ENCODE measurements at regions not wholly inside any gene's neighbourhood (a gene's known extent, or its start where the extent isn't known, plus 50 kb on each side); places are given as distances from the start of the nearest gene placed in this dataset.
A peak's percentile ranks its signal among the peaks of the same experiment; 100 is the strongest.
"Not testable (repeated sequence)": the region's sequence is repeated elsewhere in the genome, so short reads cannot be mapped to it uniquely, and the experiment has no call there.

DNA sequence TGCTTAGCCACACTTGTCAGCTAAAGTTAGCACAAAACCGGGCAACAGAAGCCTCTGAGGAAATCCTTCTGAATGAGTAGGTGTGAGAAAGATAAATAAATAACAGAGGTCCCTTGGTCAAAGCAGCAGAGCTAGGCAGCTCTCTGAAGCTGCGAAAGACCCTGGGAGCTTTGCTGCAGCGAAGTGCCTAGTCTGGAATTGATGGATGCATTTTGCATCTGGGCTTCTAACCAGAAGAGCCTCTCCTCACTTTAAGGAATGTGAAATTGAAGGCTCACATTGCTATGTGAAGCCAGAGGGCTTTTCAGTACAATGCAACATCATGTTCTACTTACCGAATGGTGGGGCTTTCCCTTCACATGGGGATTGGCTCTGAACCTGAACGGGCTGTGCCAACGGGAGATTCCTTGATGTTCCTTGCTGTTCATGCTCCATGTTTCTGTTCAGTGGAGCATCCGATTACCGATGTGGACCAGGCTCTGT is 274.6 kb downstream of the HS3ST3B1 start:
- Mint-ChIP-seq H3K27me3 (ENCODE audit: low read depth in 2 of 2) (peaks cover 0 to 5% of the 10 kb centered on the region in 2 donors), H3K4me1 (no peaks in the 10 kb centered on the region), H3K36me3 (no peaks in the 10 kb centered on the region), H3K27ac (no peak overlapping the region), H3K4me3 (no peak overlapping the region), H3K9me3 (no peaks in the 10 kb centered on the region)
- no peaks in the 10 kb centered on the region for H3K36me3 ChIP-seq (ENCODE audit: control insufficient read depth, insufficient read depth, low read length)
- no peaks in the 10 kb centered on the region for H3K27me3 ChIP-seq (ENCODE audit: control insufficient read depth, insufficient read depth, low read length)
- TF ChIP-seq, protein P1, sequence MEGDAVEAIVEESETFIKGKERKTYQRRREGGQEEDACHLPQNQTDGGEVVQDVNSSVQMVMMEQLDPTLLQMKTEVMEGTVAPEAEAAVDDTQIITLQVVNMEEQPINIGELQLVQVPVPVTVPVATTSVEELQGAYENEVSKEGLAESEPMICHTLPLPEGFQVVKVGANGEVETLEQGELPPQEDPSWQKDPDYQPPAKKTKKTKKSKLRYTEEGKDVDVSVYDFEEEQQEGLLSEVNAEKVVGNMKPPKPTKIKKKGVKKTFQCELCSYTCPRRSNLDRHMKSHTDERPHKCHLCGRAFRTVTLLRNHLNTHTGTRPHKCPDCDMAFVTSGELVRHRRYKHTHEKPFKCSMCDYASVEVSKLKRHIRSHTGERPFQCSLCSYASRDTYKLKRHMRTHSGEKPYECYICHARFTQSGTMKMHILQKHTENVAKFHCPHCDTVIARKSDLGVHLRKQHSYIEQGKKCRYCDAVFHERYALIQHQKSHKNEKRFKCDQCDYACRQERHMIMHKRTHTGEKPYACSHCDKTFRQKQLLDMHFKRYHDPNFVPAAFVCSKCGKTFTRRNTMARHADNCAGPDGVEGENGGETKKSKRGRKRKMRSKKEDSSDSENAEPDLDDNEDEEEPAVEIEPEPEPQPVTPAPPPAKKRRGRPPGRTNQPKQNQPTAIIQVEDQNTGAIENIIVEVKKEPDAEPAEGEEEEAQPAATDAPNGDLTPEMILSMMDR (IDR thresholded peaks at IDR 0.05): no peak
- H3K4me1 ChIP-seq (ENCODE audit: control insufficient read depth, insufficient read depth, low read length): no peaks in the 10 kb centered on the region
- no peak overlapping the region for H3K27ac ChIP-seq (ENCODE audit: low read length)
- WGBS (ENCODE audit: insufficient coverage): 88% methylated on average over 8 of the region's 8 CpGs
- H3K4me3 ChIP-seq (ENCODE audit: low read length): no peak overlapping the region
- ATAC-seq (no peak), DNase-seq (no peak)
- intact Hi-C loops (cut with micrococcal nuclease): no loop called here
- no peaks in the 10 kb centered on the region for H3K9me3 ChIP-seq (ENCODE audit: control insufficient read depth, insufficient read depth, low read length)

DNA sequence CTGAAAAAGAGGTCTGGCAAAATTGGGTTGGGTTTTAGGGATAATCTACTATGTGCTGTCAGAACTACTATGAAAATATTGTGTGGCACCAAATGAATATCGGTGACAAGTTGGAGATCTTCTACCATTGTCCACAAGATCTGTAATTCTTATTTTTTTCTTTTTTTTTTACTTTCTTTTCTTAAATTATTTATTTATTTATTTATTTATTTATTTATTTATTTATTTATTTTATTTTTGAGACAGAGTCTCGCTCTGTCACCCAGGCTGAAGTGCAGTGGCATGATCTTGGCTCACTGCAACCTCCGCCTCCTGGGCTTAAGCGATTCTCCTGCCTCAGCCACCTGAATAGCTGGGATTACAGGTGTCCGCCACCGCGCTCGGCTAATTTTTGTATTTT is 259.4 kb downstream of the HS3ST3B1 start:
- H3K9me3 Mint-ChIP-seq; H3K27me3 Mint-ChIP-seq (ENCODE audit: low read depth in 2 of 2); H3K27me3 ChIP-seq (ENCODE audit: control insufficient read depth, insufficient read depth, low read length); H3K36me3 Mint-ChIP-seq; H3K36me3 ChIP-seq (ENCODE audit: control insufficient read depth, insufficient read depth, low read length); H3K4me3 ChIP-seq (ENCODE audit: low read length); intact Hi-C loops (cut with micrococcal nuclease); H3K27ac ChIP-seq (ENCODE audit: low read length); H3K9me3 ChIP-seq (ENCODE audit: control insufficient read depth, insufficient read depth, low read length); ATAC-seq; H3K4me1 ChIP-seq (ENCODE audit: control insufficient read depth, insufficient read depth, low read length); DNase-seq: not testable (repeated sequence)
- Mint-ChIP-seq H3K4me1 (peaks cover 17 to 21% of the 10 kb centered on the region in 2 donors), H3K4me3 (peak overlapping the region; percentile 2), H3K27ac (peak overlapping the region in 1 of 2 donors; percentile 8)
- 98% methylated on average over 7 of the region's 8 CpGs for WGBS (ENCODE audit: insufficient coverage)

DNA sequence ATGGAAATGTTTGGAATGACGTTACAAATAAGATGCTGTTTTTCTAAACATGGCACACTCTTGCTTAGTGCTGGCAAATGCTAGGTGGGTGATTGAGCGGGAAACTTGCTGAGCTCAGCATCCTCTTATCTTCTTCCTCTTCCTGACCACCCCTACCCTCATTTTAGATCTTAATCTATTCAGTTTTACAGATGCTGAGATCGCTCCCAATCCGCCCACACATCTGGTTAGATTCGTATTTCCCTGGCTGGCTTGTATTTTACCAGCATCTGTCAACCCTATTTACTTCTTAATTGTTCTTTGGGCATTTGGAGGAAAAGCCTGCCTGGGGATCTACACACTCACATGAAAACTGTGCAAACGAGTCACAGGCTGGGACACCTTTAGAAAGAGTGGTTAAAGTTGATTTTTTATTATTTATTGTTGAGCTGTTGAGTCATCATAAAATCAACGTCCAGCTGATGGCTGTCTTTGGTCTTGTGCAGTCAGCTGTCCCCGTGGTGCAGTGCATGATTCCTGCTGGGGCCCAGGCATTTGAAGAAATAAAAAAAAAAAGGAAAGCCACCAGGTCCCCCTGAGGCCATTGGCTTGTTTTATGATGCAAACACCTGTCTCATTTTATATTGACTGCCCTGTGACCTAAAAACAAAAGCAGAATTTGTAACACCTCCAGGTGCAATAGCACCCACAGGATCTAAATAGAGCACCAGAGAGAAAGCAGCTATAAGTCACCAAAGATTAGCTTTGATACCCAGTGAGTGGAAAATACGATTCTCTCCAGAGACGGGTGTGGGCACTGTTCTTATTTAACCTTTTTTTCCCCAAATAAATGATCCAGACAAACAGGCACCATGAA is 258.6 kb downstream of the HS3ST3B1 start:
- H3K4me3 Mint-ChIP-seq: peak overlapping the region; percentile 7
- H3K4me1 ChIP-seq (ENCODE audit: control insufficient read depth, insufficient read depth, low read length): peaks cover 6% of the 10 kb centered on the region
- no peaks in the 10 kb centered on the region for H3K27me3 ChIP-seq (ENCODE audit: control insufficient read depth, insufficient read depth, low read length)
- H3K27me3 Mint-ChIP-seq (ENCODE audit: low read depth in 2 of 2): peaks cover 0 to 9% of the 10 kb centered on the region in 2 donors
- H3K9me3 ChIP-seq (ENCODE audit: control insufficient read depth, insufficient read depth, low read length): no peaks in the 10 kb centered on the region
- 22% methylated on average over 10 of the region's 10 CpGs for WGBS (ENCODE audit: insufficient coverage)
- H3K36me3 Mint-ChIP-seq: no peaks in the 10 kb centered on the region
- no peak for DNase-seq
- peak; percentile 77 to 96 (median 89) for ATAC-seq
- H3K36me3 ChIP-seq (ENCODE audit: control insufficient read depth, insufficient read depth, low read length): no peaks in the 10 kb centered on the region
- peaks cover 17 to 21% of the 10 kb centered on the region in 2 donors for H3K4me1 Mint-ChIP-seq
- TF ChIP-seq, protein P1 (IDR thresholded peaks at IDR 0.05): no peak
- intact Hi-C loops (cut with micrococcal nuclease): loop anchor here (1.0 to 10.0 kb wide), 2 partner anchors 131 to 255 kb away; partner anchors contain the start of gene HS3ST3B1
- no peak overlapping the region for H3K4me3 ChIP-seq (ENCODE audit: low read length)
- H3K9me3 Mint-ChIP-seq: no peaks in the 10 kb centered on the region
- H3K27ac ChIP-seq (ENCODE audit: low read length): no peak overlapping the region
- H3K27ac Mint-ChIP-seq: peak overlapping the region; percentile 8 to 67

DNA sequence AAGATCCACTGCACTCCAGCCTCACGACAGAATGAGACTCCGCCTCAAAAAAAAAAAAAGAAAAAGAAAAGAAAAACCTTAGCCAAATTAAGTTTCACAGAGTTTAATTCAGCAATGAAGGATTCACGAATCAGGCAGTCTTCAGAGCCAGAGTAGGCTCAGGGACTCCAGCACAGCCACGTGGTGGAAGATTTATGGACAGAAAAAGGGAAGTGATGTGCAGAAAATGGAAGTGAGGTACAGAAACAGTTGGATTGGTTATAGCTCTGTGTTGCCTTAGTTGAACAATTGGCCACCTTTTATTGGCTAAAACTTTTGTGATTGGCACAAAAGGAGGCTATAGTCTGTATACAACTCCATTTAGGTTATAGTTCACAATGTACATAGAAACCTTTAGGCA is 256.6 kb downstream of the HS3ST3B1 start:
- Mint-ChIP-seq H3K27me3 (ENCODE audit: low read depth in 2 of 2) (peaks cover 0 to 9% of the 10 kb centered on the region in 2 donors), H3K27ac (no peak overlapping the region), H3K4me3 (no peak overlapping the region), H3K4me1 (peaks cover 23 to 27% of the 10 kb centered on the region in 2 donors), H3K36me3 (no peaks in the 10 kb centered on the region), H3K9me3 (no peaks in the 10 kb centered on the region)
- no peaks in the 10 kb centered on the region for H3K36me3 ChIP-seq (ENCODE audit: control insufficient read depth, insufficient read depth, low read length)
- TF ChIP-seq, protein P1 (IDR thresholded peaks at IDR 0.05): no peak
- no peak overlapping the region for H3K4me3 ChIP-seq (ENCODE audit: low read length)
- H3K9me3 ChIP-seq (ENCODE audit: control insufficient read depth, insufficient read depth, low read length): no peaks in the 10 kb centered on the region
- peaks cover 6% of the 10 kb centered on the region for H3K4me1 ChIP-seq (ENCODE audit: control insufficient read depth, insufficient read depth, low read length)
- ATAC-seq (no peak), DNase-seq (no peak)
- intact Hi-C loops (cut with micrococcal nuclease): loop anchor here (10.0 kb wide), 1 partner anchor 253 kb away; the partner anchor contains the start of gene HS3ST3B1
- 57% methylated on average over 4 of the region's 4 CpGs for WGBS (ENCODE audit: insufficient coverage)
- no peaks in the 10 kb centered on the region for H3K27me3 ChIP-seq (ENCODE audit: control insufficient read depth, insufficient read depth, low read length)
- no peak overlapping the region for H3K27ac ChIP-seq (ENCODE audit: low read length)

All from natural killer cell (primary cell).